GM12878 (cell line): ENCODE measurements at regions not wholly inside any gene's neighbourhood (a gene's known extent, or its start where the extent isn't known, plus 50 kb on each side); places are given as distances from the start of the nearest gene placed in this dataset.

Experiments used
- ATAC-seq: fragments of 200-7000 bp; cut with Tn5 transposase; 3 replicates; pipeline ENCODE4 v1.9.1; 2020; ENCODE audit warnings: mild to moderate bottlenecking, moderate library complexity
- BruUV-seq: library from RNA; stranded (reverse); fragments of 400-500 nt; replicated peaks from 2 replicates; lab custom pipeline; 2021; lab: Mats Ljungman, UMichigan
- CTCF ChIA-PET: fragments of 300-600 bp; sonication (Branson Sonifier 250); formaldehyde crosslinking; extraction: SDS; loops from one replicate; lab custom pipeline; 2021; ENCODE audit warnings: inconsistent platforms; lab: Yijun Ruan, JAX
- POLR2A ChIA-PET: fragments of 350-600 bp; formaldehyde crosslinking; extraction: SDS; loops from one replicate; lab custom pipeline; 2021; ENCODE audit warnings: inconsistent platforms; lab: Charles Lee
- RAD21 ChIA-PET: fragments of 300-600 bp; sonication (Branson Sonifier 250); formaldehyde crosslinking; loops from one replicate; lab custom pipeline; 2023; ENCODE audit warnings: antibody characterized with exemption; ENCODE audit not compliant: unreplicated experiment; lab: Charles Lee
- SMC1A ChIA-PET: fragments of 300-600 bp; sonication (Branson Sonifier 250); formaldehyde crosslinking; loops from one replicate; lab custom pipeline; 2023; ENCODE audit not compliant: unreplicated experiment, uncharacterized antibody; lab: Charles Lee
- DNase-seq: peaks from one replicate; pipeline ENCODE4 v3.0.0-alpha.2; 2011; ENCODE audit warnings: low read depth, low spot score
- FAIRE-seq: peaks from 3 replicates; lab custom pipeline; 2011; peaks lifted over from hg19 to GRCh38; lab: Jason Lieb, UNC
- H2AFZ ChIP-seq: 2 replicates; pipeline ENCODE4 v1.6.0; 2011; ENCODE audit warnings: low read depth, low read length, control low read depth; ENCODE audit not compliant: control insufficient read depth
- H3K27ac ChIP-seq: 2 replicates; pipeline ENCODE4 v1.5.1; 2011; ENCODE audit warnings: control low read depth; ENCODE audit not compliant: control insufficient read depth, insufficient read depth
- H3K27me3 ChIP-seq, 2 experiments: replicated peaks in 1 of 2; 2 replicates each; pipeline versions ENCODE4 v1.6.0 to v1.6.1; 2011; ENCODE audit warnings: low read length in 1 of 2; ENCODE audit not compliant: control insufficient read depth in 2 of 2, insufficient read depth in 2 of 2
- H3K36me3 ChIP-seq, 2 experiments: 2 replicates each; pipeline ENCODE4 v1.5.1; 2011; ENCODE audit warnings: low read length in 1 of 2; ENCODE audit not compliant: control insufficient read depth in 2 of 2, insufficient read depth in 2 of 2
- H3K4me1 ChIP-seq: 2 replicates; pipeline ENCODE4 v1.6.1; 2011; ENCODE audit warnings: mild to moderate bottlenecking, low read length, moderate library complexity, mixed read lengths; ENCODE audit not compliant: control insufficient read depth, insufficient read depth
- H3K4me2 ChIP-seq: 2 replicates; pipeline ENCODE4 v1.6.0; 2011; ENCODE audit warnings: control low read depth; ENCODE audit not compliant: control insufficient read depth, insufficient read depth
- H3K4me3 ChIP-seq: fragments of 200-600 bp; sonication (generic); 2 replicates; pipeline ENCODE4 v1.5.1; 2016
- H3K79me2 ChIP-seq: 2 replicates; pipeline ENCODE4 v1.6.0; 2011; ENCODE audit warnings: low read length; ENCODE audit not compliant: control insufficient read depth, insufficient read depth
- H3K9ac ChIP-seq: 2 replicates; pipeline ENCODE4 v1.8.0; 2011; ENCODE audit warnings: low read length, control low read depth, mixed read lengths; ENCODE audit not compliant: control insufficient read depth, insufficient read depth
- H3K9me3 ChIP-seq: replicated peaks from 3 replicates; pipeline ENCODE4 v1.5.1; 2011; ENCODE audit warnings: mild to moderate bottlenecking, low read length; ENCODE audit not compliant: control insufficient read depth, insufficient read depth
- H4K20me1 ChIP-seq: 2 replicates; pipeline ENCODE4 v1.6.0; 2011; ENCODE audit not compliant: control insufficient read depth, insufficient read depth
- BMI1 ChIP-seq: fragments of 450-650 bp; IDR thresholded peaks from 2 replicates; pipeline ENCODE4 v1.6.1; 2016; ENCODE audit warnings: mild to moderate bottlenecking, moderate library complexity, borderline replicate concordance
- CBX5 ChIP-seq: sonication (generic); IDR thresholded peaks from 2 replicates; pipeline ENCODE4 v1.6.1; 2016; ENCODE audit warnings: low read depth, moderate library complexity, mild to moderate bottlenecking, inconsistent platforms
- EED ChIP-seq: sonication (generic); IDR thresholded peaks from 2 replicates; pipeline ENCODE4 v1.6.1; 2016; ENCODE audit warnings: antibody characterized with exemption, low read depth
- IRF5 ChIP-seq: fragments of 450-650 bp; IDR thresholded peaks from 2 replicates; pipeline ENCODE4 v1.6.1; 2017; ENCODE audit warnings: borderline replicate concordance
- KDM1A ChIP-seq: fragments of 200-600 bp; sonication (generic); IDR thresholded peaks from 2 replicates; pipeline ENCODE4 v1.6.1; 2016; ENCODE audit warnings: borderline replicate concordance
- RBBP5 ChIP-seq: fragments of 200-600 bp; sonication (generic); conservative IDR thresholded peaks from 2 replicates; pipeline ENCODE4 v1.6.1; 2016
- SIX5 ChIP-seq: IDR thresholded peaks from 2 replicates; pipeline ENCODE4 v1.6.1; 2011; ENCODE audit warnings: mild to moderate bottlenecking, low read depth, low read length, moderate library complexity; ENCODE audit not compliant: severe bottlenecking
- TBL1XR1 ChIP-seq: IDR thresholded peaks from 2 replicates; pipeline ENCODE4 v1.6.1; 2012; ENCODE audit warnings: low read depth, low read length, improper control_type of control experiment
- in situ Hi-C: fragments of 300-500 bp; cut with MboI; formaldehyde crosslinking; loops from 9 replicates; pipeline ENCODE4 v1.14.3; 2018; ENCODE audit warnings: mixed read lengths
- intact Hi-C: fragments of 100-400 bp; cut with micrococcal nuclease; formaldehyde crosslinking; loops from one replicate; pipeline ENCODE4 v1.14.2; 2022; ENCODE audit not compliant: unreplicated experiment
- TF ChIP-seq, protein P1 (sequence below): fragments of 450-650 bp; IDR thresholded peaks from 2 replicates; pipeline ENCODE4 v1.6.1; 2018; ENCODE audit warnings: mild to moderate bottlenecking, low read depth, moderate library complexity; ENCODE audit not compliant: partially characterized antibody
- TF ChIP-seq, protein P2 (sequence below), 3 experiments: IDR thresholded peaks in 2 of 3; conservative IDR thresholded peaks in 1 of 3; 2 replicates each; pipeline ENCODE4 v1.5.1; 2011; ENCODE audit warnings: low read depth in 3 of 3, low read length in 3 of 3, mild to moderate bottlenecking in 3 of 3, control low read depth in 2 of 3, moderate library complexity in 2 of 3, inconsistent platforms in 1 of 3, mixed read lengths in 1 of 3; ENCODE audit not compliant: control insufficient read depth in 2 of 3, insufficient read depth in 1 of 3; ENCODE audit errors: extremely low read depth in 1 of 3

DNA sequence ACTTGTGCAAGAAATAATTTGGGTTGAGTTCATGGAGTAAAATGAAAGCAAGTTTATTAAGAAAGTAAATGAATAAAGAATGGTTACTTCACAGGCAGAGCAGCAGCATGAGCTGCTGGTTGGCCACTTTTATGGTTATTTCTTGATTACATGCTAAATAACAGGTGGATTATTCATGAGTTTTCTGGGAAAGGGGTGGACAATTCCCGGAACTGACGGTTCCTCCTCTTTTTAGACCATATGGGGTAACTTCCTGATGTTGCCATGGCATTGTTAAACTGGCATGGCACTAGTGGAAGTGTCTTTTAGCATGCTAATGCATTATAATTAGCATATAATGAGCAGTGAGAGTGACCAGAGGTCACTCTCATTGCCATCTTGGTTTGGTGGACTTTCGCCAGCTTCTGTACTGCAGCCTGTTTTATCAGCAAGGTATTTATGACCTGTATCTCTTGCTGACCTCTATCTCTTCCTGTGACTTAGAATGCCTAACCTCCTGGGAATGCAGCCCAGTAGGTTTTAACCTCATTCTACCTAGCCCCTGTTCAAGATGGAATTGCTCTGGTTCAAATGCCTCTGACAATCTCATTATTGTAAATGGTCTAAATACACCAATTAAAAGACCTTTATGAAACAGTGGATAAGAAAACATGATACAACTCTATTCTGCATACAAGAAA, 114.1 kb upstream of the FIGN start (continued):
- TF ChIP-seq, protein P1, sequence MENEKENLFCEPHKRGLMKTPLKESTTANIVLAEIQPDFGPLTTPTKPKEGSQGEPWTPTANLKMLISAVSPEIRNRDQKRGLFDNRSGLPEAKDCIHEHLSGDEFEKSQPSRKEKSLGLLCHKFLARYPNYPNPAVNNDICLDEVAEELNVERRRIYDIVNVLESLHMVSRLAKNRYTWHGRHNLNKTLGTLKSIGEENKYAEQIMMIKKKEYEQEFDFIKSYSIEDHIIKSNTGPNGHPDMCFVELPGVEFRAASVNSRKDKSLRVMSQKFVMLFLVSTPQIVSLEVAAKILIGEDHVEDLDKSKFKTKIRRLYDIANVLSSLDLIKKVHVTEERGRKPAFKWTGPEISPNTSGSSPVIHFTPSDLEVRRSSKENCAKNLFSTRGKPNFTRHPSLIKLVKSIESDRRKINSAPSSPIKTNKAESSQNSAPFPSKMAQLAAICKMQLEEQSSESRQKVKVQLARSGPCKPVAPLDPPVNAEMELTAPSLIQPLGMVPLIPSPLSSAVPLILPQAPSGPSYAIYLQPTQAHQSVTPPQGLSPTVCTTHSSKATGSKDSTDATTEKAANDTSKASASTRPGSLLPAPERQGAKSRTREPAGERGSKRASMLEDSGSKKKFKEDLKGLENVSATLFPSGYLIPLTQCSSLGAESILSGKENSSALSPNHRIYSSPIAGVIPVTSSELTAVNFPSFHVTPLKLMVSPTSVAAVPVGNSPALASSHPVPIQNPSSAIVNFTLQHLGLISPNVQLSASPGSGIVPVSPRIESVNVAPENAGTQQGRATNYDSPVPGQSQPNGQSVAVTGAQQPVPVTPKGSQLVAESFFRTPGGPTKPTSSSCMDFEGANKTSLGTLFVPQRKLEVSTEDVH = no peak
- TF ChIP-seq RBBP5 (no peak), KDM1A (no peak), EED (no peak), TBL1XR1 (no peak), BMI1 (no peak)

DNA sequence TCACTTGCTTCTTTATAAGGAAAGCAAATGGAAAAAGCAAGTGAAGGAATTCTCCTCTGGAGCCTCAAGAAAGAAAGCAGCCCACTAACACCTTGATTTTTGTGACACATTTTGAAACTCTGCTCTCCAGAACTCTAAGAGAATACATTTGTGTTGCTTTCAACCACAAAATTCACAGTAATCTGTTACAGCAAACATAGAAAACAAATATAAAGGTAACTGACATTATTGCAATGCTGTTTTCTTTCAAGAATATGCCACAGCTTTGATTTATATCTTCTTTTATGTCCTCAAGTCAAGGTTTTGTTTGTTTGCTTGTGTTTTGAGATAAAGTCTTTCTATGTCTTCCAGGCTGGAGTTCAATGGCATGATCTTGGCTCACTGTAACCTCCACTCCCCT, 103.1 kb upstream of the FIGN start:
- Histone ChIP-seq H3K79me2 (no peaks in the 10 kb centered on the region), H4K20me1 (no peaks in the 10 kb centered on the region), H2AFZ (no peak overlapping the region), H3K4me3 (no peak overlapping the region), H3K4me1 (no peaks in the 10 kb centered on the region), H3K9me3 (no peaks in the 10 kb centered on the region), H3K36me3 (no peaks in the 10 kb centered on the region), H3K27ac (no peak overlapping the region), H3K9ac (no peak overlapping the region), H3K4me2 (no peak overlapping the region), H3K27me3 (no peaks in the 10 kb centered on the region)
- ChIA-PET RAD21 (no interaction called here), CTCF (no interaction called here), SMC1A (no interaction called here), POLR2A (no interaction called here)
- FAIRE-seq = no peak
- intact Hi-C loops (loop anchor here (10.0 kb wide), 1 partner anchor 226 kb away; no protein-coding TSS in a partner anchor), in situ Hi-C loops (no loop called here)
- BruUV-seq = no TSS peak
- no peak for DNase-seq
- ATAC-seq = no peak
- TF ChIP-seq, protein P2, sequence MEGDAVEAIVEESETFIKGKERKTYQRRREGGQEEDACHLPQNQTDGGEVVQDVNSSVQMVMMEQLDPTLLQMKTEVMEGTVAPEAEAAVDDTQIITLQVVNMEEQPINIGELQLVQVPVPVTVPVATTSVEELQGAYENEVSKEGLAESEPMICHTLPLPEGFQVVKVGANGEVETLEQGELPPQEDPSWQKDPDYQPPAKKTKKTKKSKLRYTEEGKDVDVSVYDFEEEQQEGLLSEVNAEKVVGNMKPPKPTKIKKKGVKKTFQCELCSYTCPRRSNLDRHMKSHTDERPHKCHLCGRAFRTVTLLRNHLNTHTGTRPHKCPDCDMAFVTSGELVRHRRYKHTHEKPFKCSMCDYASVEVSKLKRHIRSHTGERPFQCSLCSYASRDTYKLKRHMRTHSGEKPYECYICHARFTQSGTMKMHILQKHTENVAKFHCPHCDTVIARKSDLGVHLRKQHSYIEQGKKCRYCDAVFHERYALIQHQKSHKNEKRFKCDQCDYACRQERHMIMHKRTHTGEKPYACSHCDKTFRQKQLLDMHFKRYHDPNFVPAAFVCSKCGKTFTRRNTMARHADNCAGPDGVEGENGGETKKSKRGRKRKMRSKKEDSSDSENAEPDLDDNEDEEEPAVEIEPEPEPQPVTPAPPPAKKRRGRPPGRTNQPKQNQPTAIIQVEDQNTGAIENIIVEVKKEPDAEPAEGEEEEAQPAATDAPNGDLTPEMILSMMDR (IDR thresholded peaks at IDR 0.05 in 2 of 3, conservative IDR thresholded peaks at IDR 0.05 in 1 of 3; ENCODE audit: control insufficient read depth in 2 of 3, extremely low read depth in 1 of 3, insufficient read depth in 1 of 3, low read depth in 3 of 3, low read length in 3 of 3) = no peak
- TF ChIP-seq IRF5 (no peak), SIX5 (no peak), CBX5 (no peak)
